Psoas muscle (tissue), 7 donors: ENCODE measurements at regions not wholly inside any gene's neighbourhood (a gene's known extent, or its start where the extent isn't known, plus 50 kb on each side); places are given as distances from the start of the nearest gene placed in this dataset.

ENCODE experiments used
- ATAC-seq, 4 donors: fragments of 200-7000 bp; cut with Tn5 transposase; one replicate each; pipeline ENCODE4 v1.9.1; 2020; ENCODE audit warnings: moderate library complexity in 3 of 4, mild to moderate bottlenecking in 2 of 4
- DNase-seq, 2 donors: peaks; one replicate each; pipeline ENCODE4 v3.0.0-alpha.2; 2020
- H3K27ac ChIP-seq: fragments of 200-600 bp; one replicate; pipeline ENCODE4 v1.8.0; 2022
- H3K27me3 ChIP-seq, 3 donors: fragments of 200-600 bp in 1 of 3; one replicate each; pipeline versions ENCODE4 v1.6.1 to v1.8.0; 2013 to 2022; ENCODE audit warnings: low read length in 2 of 3, mild to moderate bottlenecking in 2 of 3, moderate library complexity in 1 of 3; ENCODE audit not compliant: insufficient read depth in 3 of 3
- H3K36me3 ChIP-seq, 2 donors: fragments of 200-600 bp in 1 of 2; one replicate each; pipeline versions ENCODE4 v1.6.1 to v1.8.0; 2013 to 2022; ENCODE audit warnings: low read depth in 1 of 2, mild to moderate bottlenecking in 1 of 2, moderate library complexity in 1 of 2; ENCODE audit not compliant: insufficient read depth in 1 of 2
- H3K4me1 ChIP-seq: fragments of 200-600 bp; one replicate; pipeline ENCODE4 v1.8.0; 2022
- H3K4me3 ChIP-seq: fragments of 200-600 bp; one replicate; pipeline ENCODE4 v1.8.0; 2022; ENCODE audit warnings: mild to moderate bottlenecking
- H3K9me3 ChIP-seq: fragments of 200-600 bp; one replicate; pipeline ENCODE4 v1.8.0; 2022
- WGBS, 3 donors: extraction: QIAGEN DNeasy Blood & Tissue Kit; methylation state at CpG; one replicate each; pipeline versions ENCODE4 v1.1.6 to v1.1.7; 2013; 5-methylcytosine and 5-hydroxymethylcytosine counted together
- intact Hi-C, 2 donors: fragments of 100-400 bp; cut with DNase I; formaldehyde crosslinking; loops; one replicate each; pipeline versions ENCODE4 v1.11.0 to v1.14.2; 2022
- TF ChIP-seq, protein P1 (sequence below): fragments of 200-600 bp; IDR thresholded peaks from one replicate; pipeline ENCODE4 v1.8.0; 2022; ENCODE audit warnings: antibody characterized with exemption
- donor health status: healthy with polysubstance abuse.
- donor health status: DM: no; HTN: no; CAD: no; lungs with moderate emphysema.
- donor health status: Bipolar disorder and iron deficiency.
- donor health status: healthy.
- donor health status: DM: yes; HTN: yes; CAD: no.
- donor health status: DM: no; HTN: no; CAD: no.
- donor health status: DM: yes; HTN: yes; CAD: no.

- TF ChIP-seq, protein P1, sequence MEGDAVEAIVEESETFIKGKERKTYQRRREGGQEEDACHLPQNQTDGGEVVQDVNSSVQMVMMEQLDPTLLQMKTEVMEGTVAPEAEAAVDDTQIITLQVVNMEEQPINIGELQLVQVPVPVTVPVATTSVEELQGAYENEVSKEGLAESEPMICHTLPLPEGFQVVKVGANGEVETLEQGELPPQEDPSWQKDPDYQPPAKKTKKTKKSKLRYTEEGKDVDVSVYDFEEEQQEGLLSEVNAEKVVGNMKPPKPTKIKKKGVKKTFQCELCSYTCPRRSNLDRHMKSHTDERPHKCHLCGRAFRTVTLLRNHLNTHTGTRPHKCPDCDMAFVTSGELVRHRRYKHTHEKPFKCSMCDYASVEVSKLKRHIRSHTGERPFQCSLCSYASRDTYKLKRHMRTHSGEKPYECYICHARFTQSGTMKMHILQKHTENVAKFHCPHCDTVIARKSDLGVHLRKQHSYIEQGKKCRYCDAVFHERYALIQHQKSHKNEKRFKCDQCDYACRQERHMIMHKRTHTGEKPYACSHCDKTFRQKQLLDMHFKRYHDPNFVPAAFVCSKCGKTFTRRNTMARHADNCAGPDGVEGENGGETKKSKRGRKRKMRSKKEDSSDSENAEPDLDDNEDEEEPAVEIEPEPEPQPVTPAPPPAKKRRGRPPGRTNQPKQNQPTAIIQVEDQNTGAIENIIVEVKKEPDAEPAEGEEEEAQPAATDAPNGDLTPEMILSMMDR, result no peak
- no peak overlapping the region for H3K27ac ChIP-seq
- no peak for ATAC-seq
These were observed 126.2 kb upstream of the EXOC2 start for GRCh38 chr6:819122-819521.

DNA sequence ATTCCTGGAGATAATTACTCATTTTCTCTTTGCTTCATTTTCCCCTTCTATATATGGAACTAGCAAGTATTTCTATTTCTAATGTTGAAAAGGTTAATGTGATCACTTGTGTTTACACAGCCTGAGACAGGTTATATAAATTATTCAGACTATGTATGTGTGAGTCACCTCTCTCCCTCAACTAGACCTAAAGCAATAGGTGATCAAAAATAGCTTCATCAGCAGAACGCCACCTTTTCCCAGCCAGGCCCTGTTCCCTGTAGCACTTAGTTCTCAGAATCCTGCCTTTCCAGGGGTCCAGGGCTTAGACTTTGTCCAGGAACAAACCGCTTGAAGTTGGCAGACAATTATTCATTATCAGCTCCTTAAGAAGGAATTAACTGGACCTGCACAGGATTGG is 125.3 kb upstream of the EXOC2 start:
- intact Hi-C loops, result no loop called here

More at GRCh38 chr6:819122-819521, 126.2 kb upstream of the EXOC2 start:
- Histone ChIP-seq H3K4me3 (no peak overlapping the region), H3K9me3 (no peaks in the 10 kb centered on the region), H3K36me3 (no peaks in the 10 kb centered on the region), H3K27me3 (peaks cover 0 to 3% (median 0%) of the 10 kb centered on the region in 3 donors), H3K4me1 (peaks cover 4% of the 10 kb centered on the region)
- 44 to 51% (median 47%) methylated on average over 5 of the region's 5 CpGs for WGBS, 3 donors
- intact Hi-C loops, result no loop called here
- no peak for DNase-seq

GRCh38 chr6:816510-817084 is 123.7 kb upstream of the EXOC2 start:
- DNase-seq (no peak), ATAC-seq (no peak)
- 65 to 71% (median 69%) methylated on average over 11 of the region's 11 CpGs for WGBS, 3 donors
- no peaks in the 10 kb centered on the region for H3K36me3 ChIP-seq
- H3K27ac ChIP-seq, result no peak overlapping the region
- no peaks in the 10 kb centered on the region for H3K27me3 ChIP-seq
- H3K4me1 ChIP-seq, result peaks cover 4% of the 10 kb centered on the region
- TF ChIP-seq, protein P1, result no peak
- H3K4me3 ChIP-seq, result no peak overlapping the region
- no peaks in the 10 kb centered on the region for H3K9me3 ChIP-seq
- intact Hi-C loops, result no loop called here

More for the DNA sequence above, 125.3 kb upstream of the EXOC2 start:
- H3K4me1 ChIP-seq, result peaks cover 4% of the 10 kb centered on the region
- H3K36me3 ChIP-seq, result no peaks in the 10 kb centered on the region
- DNase-seq (no peak), ATAC-seq (no peak)
- H3K4me3 ChIP-seq, result no peak overlapping the region
- 81 to 91% (median 83%) methylated on average over 2 of the region's 2 CpGs for WGBS, 3 donors
- TF ChIP-seq, protein P1, result no peak
- H3K27ac ChIP-seq, result no peak overlapping the region
- peaks cover 0 to 3% (median 0%) of the 10 kb centered on the region in 3 donors for H3K27me3 ChIP-seq
- no peaks in the 10 kb centered on the region for H3K9me3 ChIP-seq

GRCh38 chr6:815348-815738 is 122.4 kb upstream of the EXOC2 start:
- Histone ChIP-seq H3K4me3 (no peak overlapping the region), H3K27ac (peak overlapping the region; percentile 31), H3K9me3 (no peaks in the 10 kb centered on the region), H3K27me3 (no peaks in the 10 kb centered on the region), H3K36me3 (no peaks in the 10 kb centered on the region), H3K4me1 (peaks cover 4% of the 10 kb centered on the region)
- DNase-seq (no peak), ATAC-seq (peak in 3 of 4 donors; percentile 81 to 91 (median 90))
- TF ChIP-seq, protein P1, result peak; percentile 36
- WGBS, 3 donors, result 51 to 62% (median 55%) methylated on average over 3 of the region's 3 CpGs
- intact Hi-C loops, result no loop called here
